Astrocyte (in vitro differentiated cells and primary cell): ENCODE measurements at regions not wholly inside any gene's neighbourhood (a gene's known extent, or its start where the extent isn't known, plus 50 kb on each side); places are given as distances from the start of the nearest gene placed in this dataset.
A peak's percentile ranks its signal among the peaks of the same experiment; 100 is the strongest.

Experiments used
- DNase-seq: peaks from one replicate; pipeline ENCODE4 v3.0.0-alpha.2; 2010; ENCODE audit warnings: low read depth
- FAIRE-seq: peaks from 2 replicates; lab custom pipeline; 2011; peaks lifted over from hg19 to GRCh38; lab: Jason Lieb, UNC
- H2AFZ ChIP-seq: 2 replicates; pipeline ENCODE4 v1.6.0; 2012; ENCODE audit warnings: low read depth, low read length, inconsistent platforms
- H3K27ac ChIP-seq: 2 replicates; pipeline ENCODE4 v1.5.1; 2011; ENCODE audit warnings: low read depth, low read length, inconsistent platforms
- H3K27me3 ChIP-seq: 2 replicates; pipeline ENCODE4 v1.6.0; 2011; ENCODE audit warnings: low read length, inconsistent platforms; ENCODE audit not compliant: insufficient read depth
- H3K36me3 ChIP-seq: 2 replicates; pipeline ENCODE4 v1.5.1; 2011; ENCODE audit warnings: low read length, inconsistent platforms; ENCODE audit not compliant: insufficient read depth
- H3K4me1 ChIP-seq: 2 replicates; pipeline ENCODE4 v1.5.1; 2011; ENCODE audit warnings: low read length, inconsistent platforms; ENCODE audit not compliant: insufficient read depth
- H3K4me2 ChIP-seq: 2 replicates; pipeline ENCODE4 v1.6.0; 2012; ENCODE audit warnings: low read length, inconsistent platforms
- H3K4me3 ChIP-seq: 2 replicates; pipeline ENCODE4 v1.5.1; 2011; ENCODE audit warnings: low read depth, mild to moderate bottlenecking, low read length, inconsistent platforms; ENCODE audit not compliant: insufficient read depth
- H3K79me2 ChIP-seq: 2 replicates; pipeline ENCODE4 v1.6.0; 2012; ENCODE audit warnings: mild to moderate bottlenecking, low read length, inconsistent platforms; ENCODE audit not compliant: insufficient read depth
- H3K9ac ChIP-seq: 2 replicates; pipeline ENCODE4 v1.6.0; 2012; ENCODE audit warnings: mild to moderate bottlenecking, low read length, inconsistent platforms
- H3K9me3 ChIP-seq: 2 replicates; pipeline ENCODE4 v1.5.1; 2012; ENCODE audit warnings: low read depth, mild to moderate bottlenecking, low read length, inconsistent platforms; ENCODE audit not compliant: insufficient read depth
- H4K20me1 ChIP-seq: 2 replicates; pipeline ENCODE4 v1.6.0; 2012; ENCODE audit warnings: low read length, inconsistent platforms; ENCODE audit not compliant: insufficient read depth
- H3K27ac Mint-ChIP-seq: one replicate; pipeline ENCODE4 v1.8.0; 2021; ENCODE audit warnings: mild to moderate bottlenecking, mixed read lengths; ENCODE audit not compliant: unreplicated experiment
- H3K27me3 Mint-ChIP-seq: one replicate; pipeline ENCODE4 v1.8.0; 2021; ENCODE audit warnings: low read depth, mixed read lengths; ENCODE audit not compliant: unreplicated experiment
- H3K36me3 Mint-ChIP-seq: one replicate; pipeline ENCODE4 v1.8.0; 2021; ENCODE audit warnings: low read depth, mixed read lengths; ENCODE audit not compliant: unreplicated experiment
- H3K4me1 Mint-ChIP-seq: one replicate; pipeline ENCODE4 v1.8.0; 2021; ENCODE audit warnings: low read depth, mixed read lengths; ENCODE audit not compliant: unreplicated experiment
- H3K4me3 Mint-ChIP-seq: one replicate; pipeline ENCODE4 v1.8.0; 2021; ENCODE audit warnings: mild to moderate bottlenecking, moderate library complexity, mixed read lengths; ENCODE audit not compliant: unreplicated experiment
- H3K9me3 Mint-ChIP-seq: one replicate; pipeline ENCODE4 v1.8.0; 2021; ENCODE audit warnings: mild to moderate bottlenecking, mixed read lengths; ENCODE audit not compliant: unreplicated experiment
- CTCF ChIP-seq: IDR thresholded peaks from 2 replicates; pipeline ENCODE4 v1.5.1; 2011; ENCODE audit warnings: low read depth, mild to moderate bottlenecking, inconsistent platforms, low read length, moderate library complexity; ENCODE audit not compliant: insufficient read depth
- EZH2 ChIP-seq: IDR thresholded peaks from 2 replicates; pipeline ENCODE4 v1.6.1; 2012; ENCODE audit warnings: mild to moderate bottlenecking, low read length, inconsistent platforms; ENCODE audit not compliant: insufficient read depth

- Mint-ChIP-seq H3K9me3 (peaks cover 2% of the 10 kb centered on the region), H3K4me3 (no peak overlapping the region), H3K4me1 (no peaks in the 10 kb centered on the region), H3K27ac (no peak overlapping the region), H3K36me3 (no peaks in the 10 kb centered on the region), H3K27me3 (peaks cover 7% of the 10 kb centered on the region)
- H3K4me3 ChIP-seq: no peak overlapping the region
- no peak overlapping the region for H2AFZ ChIP-seq
- no peak for FAIRE-seq
- TF ChIP-seq CTCF: no peak
- TF ChIP-seq EZH2: no peak
- no peaks in the 10 kb centered on the region for H3K9me3 ChIP-seq
- no peaks in the 10 kb centered on the region for H4K20me1 ChIP-seq
- H3K27me3 ChIP-seq: no peaks in the 10 kb centered on the region
- no peak for DNase-seq
- H3K27ac ChIP-seq: no peak overlapping the region
- no peaks in the 10 kb centered on the region for H3K79me2 ChIP-seq
- no peaks in the 10 kb centered on the region for H3K4me1 ChIP-seq
- no peak overlapping the region for H3K4me2 ChIP-seq
- H3K36me3 ChIP-seq: no peaks in the 10 kb centered on the region
- no peak overlapping the region for H3K9ac ChIP-seq
These were observed 515.3 kb upstream of the PSMD7 start for GRCh38 chr16:73781297-73781696.

- DNase-seq (no peak), FAIRE-seq (no peak)
- no peaks in the 10 kb centered on the region for H3K27me3 ChIP-seq
- peaks cover 2% of the 10 kb centered on the region for H3K9me3 Mint-ChIP-seq
- no peak overlapping the region for H3K27ac Mint-ChIP-seq
- no peaks in the 10 kb centered on the region for H3K4me1 ChIP-seq
- H3K9ac ChIP-seq: no peak overlapping the region
- no peak overlapping the region for H3K4me3 Mint-ChIP-seq
- no peaks in the 10 kb centered on the region for H3K79me2 ChIP-seq
- no peak overlapping the region for H3K4me2 ChIP-seq
- no peak overlapping the region for H3K4me3 ChIP-seq
- no peaks in the 10 kb centered on the region for H3K36me3 Mint-ChIP-seq
- no peak overlapping the region for H3K27ac ChIP-seq
- H2AFZ ChIP-seq: no peak overlapping the region
- no peaks in the 10 kb centered on the region for H3K9me3 ChIP-seq
- H3K4me1 Mint-ChIP-seq: no peaks in the 10 kb centered on the region
- TF ChIP-seq EZH2 (no peak), CTCF (no peak)
- no peaks in the 10 kb centered on the region for H4K20me1 ChIP-seq
- H3K27me3 Mint-ChIP-seq: peaks cover 5% of the 10 kb centered on the region
- no peaks in the 10 kb centered on the region for H3K36me3 ChIP-seq
These were observed 517.7 kb upstream of the PSMD7 start for GRCh38 chr16:73778887-73779286.

- Mint-ChIP-seq H3K4me1 (peaks cover 19% of the 10 kb centered on the region), H3K36me3 (no peaks in the 10 kb centered on the region), H3K27ac (no peak overlapping the region), H3K4me3 (no peak overlapping the region), H3K27me3 (peaks cover 3% of the 10 kb centered on the region), H3K9me3 (no peaks in the 10 kb centered on the region)
- DNase-seq: no peak
- H3K9ac ChIP-seq: peak overlapping the region; percentile 3
- no peaks in the 10 kb centered on the region for H3K27me3 ChIP-seq
- no peaks in the 10 kb centered on the region for H3K9me3 ChIP-seq
- H3K4me1 ChIP-seq: peaks cover 11% of the 10 kb centered on the region
- no peaks in the 10 kb centered on the region for H4K20me1 ChIP-seq
- no peak for FAIRE-seq
- no peak overlapping the region for H2AFZ ChIP-seq
- H3K4me3 ChIP-seq: peak overlapping the region; percentile 20
- TF ChIP-seq EZH2 (no peak), CTCF (no peak)
- no peaks in the 10 kb centered on the region for H3K36me3 ChIP-seq
- H3K4me2 ChIP-seq: peak overlapping the region; percentile 60
- H3K27ac ChIP-seq: no peak overlapping the region
- H3K79me2 ChIP-seq: no peaks in the 10 kb centered on the region
These were observed 520.7 kb upstream of the PSMD7 start for GRCh38 chr16:73775841-73776388.
